ENCODE measurements at regions not wholly inside any gene's neighbourhood (a gene's known extent, or its start where the extent isn't known, plus 50 kb on each side); places are given as distances from the start of the nearest gene placed in this dataset.

DNA sequence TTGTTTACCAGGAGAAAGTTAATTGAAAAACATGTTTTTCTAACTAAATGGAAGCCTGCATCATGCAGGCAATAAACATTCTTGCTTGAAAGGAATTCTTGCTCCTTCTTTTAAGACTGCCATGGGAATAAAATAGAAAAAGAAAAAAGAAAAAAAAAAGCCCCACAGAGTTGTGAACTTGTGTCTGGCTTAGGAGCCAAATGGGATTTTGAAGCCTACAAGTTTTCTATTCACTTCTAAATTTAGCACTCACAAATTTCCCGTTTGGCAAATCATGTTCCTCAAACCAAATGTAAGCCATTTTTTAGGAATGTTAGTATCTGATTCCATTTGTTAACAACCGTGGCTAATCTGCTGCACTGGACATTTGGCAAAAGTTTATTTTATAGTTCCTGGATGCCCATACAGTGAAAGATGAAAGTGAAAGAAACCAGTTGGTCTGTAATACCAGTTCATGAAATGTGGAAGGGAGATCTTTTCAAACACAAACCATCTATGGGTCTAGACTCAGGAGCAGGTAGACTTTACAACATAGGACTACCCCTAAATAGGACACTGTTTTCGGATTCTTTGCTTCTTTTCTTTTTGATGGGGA, 133.8 kb upstream of the GMNC start:
- H3K4me1 ChIP-seq = no peaks in the 10 kb centered on the region
- no peaks in the 10 kb centered on the region for H3K36me3 ChIP-seq
- H3K9me3 ChIP-seq = no peaks in the 10 kb centered on the region
- H3K4me3 ChIP-seq = no peak overlapping the region
- DNase-seq = no peak
- TF ChIP-seq CTCF (IDR thresholded peaks at IDR 0.05) = no peak
- TF ChIP-seq POLR2A (IDR thresholded peaks at IDR 0.05) = no peak
- H3K27ac ChIP-seq = no peak overlapping the region
- H3K27me3 ChIP-seq = no peaks in the 10 kb centered on the region

DNA sequence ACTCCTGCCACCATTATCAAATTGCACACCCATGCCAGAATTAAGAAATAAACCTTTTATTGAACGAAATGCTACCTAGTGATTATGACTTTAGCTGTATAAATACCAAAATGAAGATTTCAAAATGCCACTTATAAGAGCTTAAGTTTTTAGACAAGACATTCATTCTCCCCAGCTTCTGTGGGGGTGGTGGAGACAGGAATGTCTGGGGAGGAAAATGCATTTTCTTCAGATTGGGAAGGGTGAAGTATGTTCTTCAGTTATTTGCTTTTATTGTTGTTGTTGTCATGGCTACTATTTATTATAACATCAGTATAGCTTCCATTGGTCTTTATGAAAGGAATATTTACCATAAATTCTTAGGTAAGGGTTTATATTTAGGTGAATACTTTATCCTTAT, 132.7 kb upstream of the GMNC start:
- TF ChIP-seq POLR2A (IDR thresholded peaks at IDR 0.05) = no peak
- no peak for TF ChIP-seq CTCF (IDR thresholded peaks at IDR 0.05)
- no peaks in the 10 kb centered on the region for H3K4me1 ChIP-seq
- no peaks in the 10 kb centered on the region for H3K36me3 ChIP-seq
- no peaks in the 10 kb centered on the region for H3K27me3 ChIP-seq
- DNase-seq = no peak
- H3K27ac ChIP-seq = no peak overlapping the region
- H3K4me3 ChIP-seq = no peak overlapping the region
- H3K9me3 ChIP-seq = no peaks in the 10 kb centered on the region

DNA sequence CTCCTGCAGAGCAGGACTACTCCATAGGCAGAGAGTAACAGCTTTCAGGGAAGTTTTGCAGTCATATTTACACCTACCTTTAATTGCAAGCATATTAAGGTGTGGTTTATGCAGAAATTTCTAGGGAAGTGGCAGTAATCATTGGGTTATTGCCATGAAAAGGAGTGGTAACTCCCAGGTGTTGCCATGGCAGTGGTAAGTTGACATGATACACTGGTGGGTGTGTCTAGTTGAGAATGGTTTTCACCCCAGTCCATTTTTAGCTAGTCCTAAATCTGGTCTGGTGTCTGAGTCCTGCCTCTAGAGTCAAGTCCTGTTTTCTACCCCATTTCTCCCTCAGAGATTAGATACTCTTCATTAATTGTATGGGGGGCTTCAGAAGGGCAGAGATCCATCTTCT, 128.4 kb upstream of the GMNC start:
- no peaks in the 10 kb centered on the region for H3K27me3 ChIP-seq
- TF ChIP-seq POLR2A (IDR thresholded peaks at IDR 0.05) = no peak
- peaks cover 0 to 5% (median 0%) of the 10 kb centered on the region in 4 donors for H3K9me3 ChIP-seq
- no peak overlapping the region for H3K27ac ChIP-seq
- DNase-seq = no peak
- H3K4me3 ChIP-seq = no peak overlapping the region
- no peaks in the 10 kb centered on the region for H3K36me3 ChIP-seq
- H3K4me1 ChIP-seq = no peaks in the 10 kb centered on the region

DNA sequence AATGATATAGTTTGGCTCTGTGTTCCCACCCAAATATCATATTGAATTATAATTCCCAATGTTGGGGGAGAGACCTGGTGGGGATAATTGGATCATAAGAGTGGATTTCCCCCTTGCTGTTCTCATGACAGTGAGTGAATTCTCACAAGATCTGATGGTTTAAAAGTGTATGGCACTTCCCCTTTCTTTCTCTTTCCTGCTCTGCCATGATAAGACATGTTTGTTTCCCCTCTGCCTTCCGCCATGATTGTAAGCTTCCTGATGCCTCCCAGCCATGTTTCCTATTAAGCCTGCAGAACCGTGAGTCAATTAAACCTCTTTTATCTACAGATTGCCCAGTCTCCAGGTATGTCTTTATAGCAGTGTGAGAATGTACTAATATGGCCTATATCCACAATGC, 126.7 kb upstream of the GMNC start:
- no peaks in the 10 kb centered on the region for H3K4me1 ChIP-seq
- peaks cover 0 to 5% (median 0%) of the 10 kb centered on the region in 4 donors for H3K9me3 ChIP-seq
- no peak for DNase-seq
- H3K27ac ChIP-seq = no peak overlapping the region
- TF ChIP-seq CTCF (IDR thresholded peaks at IDR 0.05) (no peak), POLR2A (IDR thresholded peaks at IDR 0.05) (no peak)
- no peaks in the 10 kb centered on the region for H3K36me3 ChIP-seq
- no peak overlapping the region for H3K4me3 ChIP-seq
- H3K27me3 ChIP-seq = no peaks in the 10 kb centered on the region

GRCh38 chr3:190988102-190988501, 125.6 kb upstream of the GMNC start:
- no peak for TF ChIP-seq POLR2A (IDR thresholded peaks at IDR 0.05)
- TF ChIP-seq CTCF (IDR thresholded peaks at IDR 0.05) = no peak
- no peaks in the 10 kb centered on the region for H3K4me1 ChIP-seq
- peaks cover 0 to 5% (median 0%) of the 10 kb centered on the region in 4 donors for H3K9me3 ChIP-seq
- no peak overlapping the region for H3K27ac ChIP-seq
- DNase-seq = no peak
- H3K4me3 ChIP-seq = no peak overlapping the region
- H3K36me3 ChIP-seq = no peaks in the 10 kb centered on the region
- H3K27me3 ChIP-seq = no peaks in the 10 kb centered on the region

DNA sequence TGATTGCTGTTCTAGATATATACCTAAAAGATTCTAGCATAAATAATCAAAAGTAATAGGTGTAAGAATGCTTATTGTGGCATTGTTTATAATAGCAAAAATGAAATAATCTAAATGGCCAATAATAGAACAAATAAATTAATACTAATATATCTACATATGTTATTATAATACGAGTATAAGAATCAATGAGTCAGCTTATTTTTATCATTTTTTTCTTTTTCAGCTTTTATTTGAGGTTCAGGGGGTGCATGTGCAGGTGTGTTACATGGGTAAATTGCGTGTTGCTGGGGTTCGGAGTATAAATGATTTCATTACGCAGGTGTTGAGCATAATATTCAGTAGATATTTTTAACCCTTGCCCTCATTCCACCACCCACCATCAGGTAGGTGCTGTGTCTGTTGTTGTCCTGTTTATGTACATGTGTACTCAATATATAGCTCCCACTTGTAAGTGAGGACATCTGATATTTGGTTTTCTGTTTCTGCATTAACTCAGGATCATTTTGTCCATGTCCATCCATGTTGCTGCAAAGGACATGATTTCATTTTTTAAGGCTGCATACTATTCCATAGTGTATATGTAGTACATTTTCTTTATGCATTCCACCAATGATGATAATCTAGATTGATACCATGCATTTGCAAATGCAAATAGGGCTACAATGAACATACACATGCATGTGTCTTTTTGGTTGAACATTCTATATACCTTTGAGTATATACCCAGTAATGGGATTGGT, 122.2 kb upstream of the GMNC start:
- H3K4me3 ChIP-seq = no peak overlapping the region
- H3K4me1 ChIP-seq = no peaks in the 10 kb centered on the region
- no peak overlapping the region for H3K27ac ChIP-seq
- no peak for TF ChIP-seq CTCF (IDR thresholded peaks at IDR 0.05)
- no peak for TF ChIP-seq POLR2A (IDR thresholded peaks at IDR 0.05)
- H3K9me3 ChIP-seq = peaks cover 0 to 5% (median 0%) of the 10 kb centered on the region in 4 donors
- no peaks in the 10 kb centered on the region for H3K27me3 ChIP-seq
- no peak for DNase-seq
- H3K36me3 ChIP-seq = no peaks in the 10 kb centered on the region

All from Peyer's patch (tissue), 4 donors.